ENCODE measurements at regions not wholly inside any gene's neighbourhood (a gene's known extent, or its start where the extent isn't known, plus 50 kb on each side); places are given as distances from the start of the nearest gene placed in this dataset.

DNA sequence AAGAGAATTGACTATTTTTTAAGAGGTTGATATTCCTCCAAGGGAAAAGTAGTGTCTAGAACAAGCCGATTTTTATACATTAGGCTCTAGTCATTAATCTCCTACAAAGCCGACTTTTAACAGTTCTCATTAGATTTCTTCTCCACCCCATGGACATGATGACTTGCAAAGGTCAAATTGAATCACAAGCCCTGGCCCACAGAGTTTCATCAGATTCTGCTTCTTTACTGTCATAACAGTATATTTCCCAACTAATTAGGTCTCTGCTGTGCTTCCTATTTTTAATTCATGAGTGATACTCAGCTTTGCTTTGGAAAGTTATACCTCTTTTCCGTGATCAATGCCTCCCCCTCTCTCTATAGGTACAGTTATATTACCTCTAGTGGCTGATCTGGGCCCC, 90.6 kb upstream of the ADGRB3 start:
- TF ChIP-seq EZH2 (IDR thresholded peaks at IDR 0.05; ENCODE audit: low read depth): no peak
- TF ChIP-seq, protein P1, sequence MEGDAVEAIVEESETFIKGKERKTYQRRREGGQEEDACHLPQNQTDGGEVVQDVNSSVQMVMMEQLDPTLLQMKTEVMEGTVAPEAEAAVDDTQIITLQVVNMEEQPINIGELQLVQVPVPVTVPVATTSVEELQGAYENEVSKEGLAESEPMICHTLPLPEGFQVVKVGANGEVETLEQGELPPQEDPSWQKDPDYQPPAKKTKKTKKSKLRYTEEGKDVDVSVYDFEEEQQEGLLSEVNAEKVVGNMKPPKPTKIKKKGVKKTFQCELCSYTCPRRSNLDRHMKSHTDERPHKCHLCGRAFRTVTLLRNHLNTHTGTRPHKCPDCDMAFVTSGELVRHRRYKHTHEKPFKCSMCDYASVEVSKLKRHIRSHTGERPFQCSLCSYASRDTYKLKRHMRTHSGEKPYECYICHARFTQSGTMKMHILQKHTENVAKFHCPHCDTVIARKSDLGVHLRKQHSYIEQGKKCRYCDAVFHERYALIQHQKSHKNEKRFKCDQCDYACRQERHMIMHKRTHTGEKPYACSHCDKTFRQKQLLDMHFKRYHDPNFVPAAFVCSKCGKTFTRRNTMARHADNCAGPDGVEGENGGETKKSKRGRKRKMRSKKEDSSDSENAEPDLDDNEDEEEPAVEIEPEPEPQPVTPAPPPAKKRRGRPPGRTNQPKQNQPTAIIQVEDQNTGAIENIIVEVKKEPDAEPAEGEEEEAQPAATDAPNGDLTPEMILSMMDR (conservative IDR thresholded peaks at IDR 0.05): no peak
- Histone ChIP-seq H3K79me2 (ENCODE audit: low read depth) (no peaks in the 10 kb centered on the region), H3K9me2 (ENCODE audit: insufficient read depth) (no peaks in the 10 kb centered on the region), H3F3A (ENCODE audit: insufficient read depth, low read depth) (no peaks in the 10 kb centered on the region), H3K27ac (no peak overlapping the region), H3K36me3 (ENCODE audit: low read depth) (no peaks in the 10 kb centered on the region), H3K4me3 (no peak overlapping the region), H3K27me3 (ENCODE audit: insufficient read depth, low read depth) (no peaks in the 10 kb centered on the region), H3K9me3 (ENCODE audit: insufficient read depth, low read depth) (no peaks in the 10 kb centered on the region), H3K4me2 (no peak overlapping the region), H4K20me1 (ENCODE audit: insufficient read depth) (no peaks in the 10 kb centered on the region), H2AFZ (no peak overlapping the region), H3K4me1 (replicated peaks; ENCODE audit: insufficient read depth) (no peaks in the 10 kb centered on the region)
- ChIA-PET POLR2A (ENCODE audit: unreplicated experiment) (no interaction called here), CTCF (no interaction called here)
- intact Hi-C loops (cut with micrococcal nuclease; ENCODE audit: unreplicated experiment): no loop called here
- no peak for DNase-seq
- no TSS peak for BruUV-seq (replicated peaks)

DNA sequence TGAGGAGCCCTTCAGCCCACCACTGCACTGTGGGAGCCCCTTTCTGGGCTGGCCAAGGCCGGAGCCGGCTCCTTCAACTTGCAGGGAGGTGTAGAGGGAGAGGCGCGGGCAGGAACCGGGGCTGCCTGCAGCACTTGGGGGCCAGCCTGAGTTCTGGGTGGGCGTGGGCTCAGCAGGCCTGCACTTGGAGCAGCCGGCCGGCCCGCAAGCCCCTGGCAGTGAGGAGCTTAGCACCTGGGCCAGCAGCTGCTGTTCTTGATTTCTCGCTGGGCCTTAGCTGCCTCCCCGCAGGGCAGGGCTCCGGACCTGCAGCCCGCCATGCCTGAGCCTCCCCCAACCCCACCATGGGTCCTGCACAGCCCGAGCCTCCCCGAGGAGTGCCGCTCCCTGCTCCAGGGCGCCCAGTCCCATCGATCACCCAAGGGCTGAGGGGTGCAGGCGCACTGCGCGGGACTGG, 101.7 kb upstream of the ADGRB3 start:
- Histone ChIP-seq H3F3A (ENCODE audit: insufficient read depth, low read depth) (no peaks in the 10 kb centered on the region), H3K4me1 (replicated peaks; ENCODE audit: insufficient read depth) (no peaks in the 10 kb centered on the region), H3K27me3 (ENCODE audit: insufficient read depth, low read depth) (no peaks in the 10 kb centered on the region), H3K79me2 (ENCODE audit: low read depth) (no peaks in the 10 kb centered on the region), H2AFZ (no peak overlapping the region), H3K9me2 (ENCODE audit: insufficient read depth) (no peaks in the 10 kb centered on the region; the same call in 1 of the 2 replicates), H3K9me3 (ENCODE audit: insufficient read depth, low read depth) (no peaks in the 10 kb centered on the region), H3K4me3 (no peak overlapping the region), H3K27ac (no peak overlapping the region), H3K36me3 (ENCODE audit: low read depth) (no peaks in the 10 kb centered on the region), H3K4me2 (no peak overlapping the region), H4K20me1 (ENCODE audit: insufficient read depth) (no peaks in the 10 kb centered on the region)
- ChIA-PET POLR2A (ENCODE audit: unreplicated experiment) (no interaction called here), CTCF (no interaction called here)
- DNase-seq: no peak
- TF ChIP-seq, protein P1 (conservative IDR thresholded peaks at IDR 0.05): no peak
- no peak for TF ChIP-seq EZH2 (IDR thresholded peaks at IDR 0.05; ENCODE audit: low read depth)
- intact Hi-C loops (cut with micrococcal nuclease; ENCODE audit: unreplicated experiment): no loop called here
- BruUV-seq (replicated peaks): no TSS peak

DNA sequence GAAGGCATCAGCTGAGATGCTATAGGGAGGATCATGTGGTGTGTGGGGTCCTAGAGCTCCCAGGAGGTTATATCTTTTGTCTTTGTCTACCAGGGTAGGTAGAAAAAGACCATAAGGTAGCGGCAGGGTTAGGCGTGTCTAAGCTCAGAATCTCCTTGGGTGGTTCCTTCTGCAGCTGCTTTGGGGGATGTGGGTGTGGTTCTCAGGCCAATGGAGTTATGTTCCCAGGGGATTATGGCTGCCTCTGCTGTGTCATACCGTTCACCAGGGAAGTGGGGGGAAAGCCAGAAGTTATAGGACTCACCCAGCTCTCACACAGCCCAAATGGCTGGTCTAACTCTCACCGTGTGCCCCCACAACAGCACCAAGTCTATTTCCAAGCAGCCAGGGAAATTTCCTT, 107.4 kb upstream of the ADGRB3 start:
- CTCF ChIA-PET: no interaction called here
- no peak overlapping the region for H3K4me2 ChIP-seq
- H3K36me3 ChIP-seq (ENCODE audit: low read depth): no peaks in the 10 kb centered on the region
- no peaks in the 10 kb centered on the region for H3K4me1 ChIP-seq (replicated peaks; ENCODE audit: insufficient read depth)
- no peak overlapping the region for H3K4me3 ChIP-seq
- POLR2A ChIA-PET (ENCODE audit: unreplicated experiment): no interaction called here
- no peaks in the 10 kb centered on the region; the same call in 1 of the 2 replicates for H3K9me2 ChIP-seq (ENCODE audit: insufficient read depth)
- TF ChIP-seq, protein P1 (conservative IDR thresholded peaks at IDR 0.05): no peak
- TF ChIP-seq EZH2 (IDR thresholded peaks at IDR 0.05; ENCODE audit: low read depth): no peak
- H3K27me3 ChIP-seq (ENCODE audit: insufficient read depth, low read depth): no peaks in the 10 kb centered on the region
- no peaks in the 10 kb centered on the region for H3K79me2 ChIP-seq (ENCODE audit: low read depth)
- no peaks in the 10 kb centered on the region for H3F3A ChIP-seq (ENCODE audit: insufficient read depth, low read depth)
- intact Hi-C loops (cut with micrococcal nuclease; ENCODE audit: unreplicated experiment): no loop called here
- H3K27ac ChIP-seq: no peak overlapping the region
- no TSS peak for BruUV-seq (replicated peaks)
- no peak overlapping the region for H2AFZ ChIP-seq
- no peaks in the 10 kb centered on the region; the same call in 1 of the 2 replicates for H4K20me1 ChIP-seq (ENCODE audit: insufficient read depth)
- DNase-seq: no peak
- no peaks in the 10 kb centered on the region; the same call in 1 of the 2 replicates for H3K9me3 ChIP-seq (ENCODE audit: insufficient read depth, low read depth)

All from PC-9 (cell line).